B cell (primary cell): ENCODE measurements at regions not wholly inside any gene's neighbourhood (a gene's known extent, or its start where the extent isn't known, plus 50 kb on each side); places are given as distances from the start of the nearest gene placed in this dataset.

Experiments used
- EZH2 ChIP-seq: IDR thresholded peaks from 2 replicates; pipeline ENCODE4 v1.6.1; 2012; ENCODE audit warnings: borderline replicate concordance, low read depth, mild to moderate bottlenecking, moderate library complexity, low read length; ENCODE audit not compliant: insufficient read depth, poor library complexity, severe bottlenecking
- TF ChIP-seq, protein P1 (sequence below): fragments of 200-600 bp; IDR thresholded peaks from one replicate; pipeline ENCODE4 v1.8.0; 2022; ENCODE audit warnings: antibody characterized with exemption, mild to moderate bottlenecking

DNA sequence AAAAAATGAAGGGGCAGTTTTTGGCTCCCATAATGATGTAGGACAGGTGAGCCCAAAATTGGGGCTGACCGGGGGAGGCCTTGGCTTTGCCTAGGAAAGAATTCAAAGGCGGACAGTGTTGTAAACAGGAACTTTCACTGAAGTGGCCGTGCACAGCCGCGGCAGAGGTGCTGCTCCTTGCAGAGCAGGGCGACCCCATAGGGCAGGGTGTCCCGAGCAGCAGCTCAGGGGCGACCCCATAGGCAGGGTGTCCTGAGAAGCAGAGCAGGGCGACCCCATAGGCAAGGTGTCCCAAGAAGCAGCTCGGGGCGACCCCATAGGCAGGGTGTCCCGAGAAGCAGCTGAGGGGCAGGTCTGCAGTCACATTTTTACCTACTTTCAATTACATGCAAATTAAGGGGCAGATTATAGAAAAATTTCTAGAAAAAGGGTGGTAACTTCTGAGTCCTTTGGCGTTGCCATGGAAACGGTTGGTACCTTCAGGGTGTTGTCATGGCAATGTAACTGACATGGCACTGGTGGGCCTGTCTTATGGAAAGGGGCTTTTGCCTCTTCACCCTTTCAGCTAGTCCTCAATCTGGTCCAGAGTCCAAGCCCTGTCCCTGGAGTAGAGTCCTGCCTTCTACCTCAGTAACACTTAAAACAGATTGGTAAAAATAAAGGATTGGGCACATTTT lies 134.5 kb downstream of the FBXO15 start:
- TF ChIP-seq, protein P1, sequence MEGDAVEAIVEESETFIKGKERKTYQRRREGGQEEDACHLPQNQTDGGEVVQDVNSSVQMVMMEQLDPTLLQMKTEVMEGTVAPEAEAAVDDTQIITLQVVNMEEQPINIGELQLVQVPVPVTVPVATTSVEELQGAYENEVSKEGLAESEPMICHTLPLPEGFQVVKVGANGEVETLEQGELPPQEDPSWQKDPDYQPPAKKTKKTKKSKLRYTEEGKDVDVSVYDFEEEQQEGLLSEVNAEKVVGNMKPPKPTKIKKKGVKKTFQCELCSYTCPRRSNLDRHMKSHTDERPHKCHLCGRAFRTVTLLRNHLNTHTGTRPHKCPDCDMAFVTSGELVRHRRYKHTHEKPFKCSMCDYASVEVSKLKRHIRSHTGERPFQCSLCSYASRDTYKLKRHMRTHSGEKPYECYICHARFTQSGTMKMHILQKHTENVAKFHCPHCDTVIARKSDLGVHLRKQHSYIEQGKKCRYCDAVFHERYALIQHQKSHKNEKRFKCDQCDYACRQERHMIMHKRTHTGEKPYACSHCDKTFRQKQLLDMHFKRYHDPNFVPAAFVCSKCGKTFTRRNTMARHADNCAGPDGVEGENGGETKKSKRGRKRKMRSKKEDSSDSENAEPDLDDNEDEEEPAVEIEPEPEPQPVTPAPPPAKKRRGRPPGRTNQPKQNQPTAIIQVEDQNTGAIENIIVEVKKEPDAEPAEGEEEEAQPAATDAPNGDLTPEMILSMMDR: no peak
- no peak for TF ChIP-seq EZH2
